Activated CD4-positive, alpha-beta T cell treated with anti-CD3 and anti-CD28 coated beads, Interleukin-2, amount 50 U/mL, for 4 hours (primary cell): ENCODE measurements at regions not wholly inside any gene's neighbourhood (a gene's known extent, or its start where the extent isn't known, plus 50 kb on each side); places are given as distances from the start of the nearest gene placed in this dataset.

Experiments
- DNase-seq, 2 experiments: peaks; one replicate each; pipeline ENCODE4 v3.0.0-alpha.2; 2020

- no peak for DNase-seq
Measured at GRCh38 chr12:94707892-94708291, 57.5 kb upstream of the TMCC3 start.

DNA sequence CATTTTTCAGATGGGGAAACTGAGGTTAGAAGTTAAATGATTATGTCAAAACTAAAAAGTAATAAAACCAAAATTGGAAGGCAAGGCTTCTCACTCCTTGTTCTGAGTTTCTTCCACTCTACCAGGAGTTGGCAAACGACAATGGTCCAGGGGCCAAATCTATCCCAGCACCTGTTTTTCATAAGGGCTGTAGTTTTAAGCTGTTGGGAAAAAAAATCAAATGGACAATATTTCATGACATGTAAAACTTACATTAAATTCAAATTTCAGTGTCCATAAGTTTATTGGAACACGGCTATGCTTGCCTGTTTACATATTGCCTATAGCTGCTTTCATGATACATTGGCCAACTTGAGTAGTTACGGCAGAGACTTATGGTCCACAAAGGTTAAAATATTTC is 56.7 kb upstream of the TMCC3 start:
- no peak for DNase-seq

GRCh38 chr12:94706250-94706661 is 55.9 kb upstream of the TMCC3 start:
- no peak for DNase-seq

GRCh38 chr12:94705676-94706075 is 55.3 kb upstream of the TMCC3 start:
- no peak for DNase-seq

- no peak for DNase-seq
Measured at GRCh38 chr12:94704452-94705306, 54.3 kb upstream of the TMCC3 start.

GRCh38 chr12:94702696-94703095 is 52.3 kb upstream of the TMCC3 start:
- no peak for DNase-seq

GRCh38 chr12:94701711-94702110 is 51.4 kb upstream of the TMCC3 start:
- DNase-seq: no peak

- no peak for DNase-seq
Measured at GRCh38 chr12:94700662-94701061, 50.3 kb upstream of the TMCC3 start.
